ENCODE measurements at regions not wholly inside any gene's neighbourhood (a gene's known extent, or its start where the extent isn't known, plus 50 kb on each side); places are given as distances from the start of the nearest gene placed in this dataset.

GRCh38 chr18:27278131-27278530 is 93.0 kb upstream of the CHST9 start:
- TF ChIP-seq POLR2AphosphoS5 (IDR thresholded peaks at IDR 0.05; ENCODE audit: low read depth, low read length) = no peak
- no peak for TF ChIP-seq CTCF (IDR thresholded peaks at IDR 0.05)

Measured in Panc1 (cell line).